HepG2 (cell line): ENCODE measurements at regions not wholly inside any gene's neighbourhood (a gene's known extent, or its start where the extent isn't known, plus 50 kb on each side); places are given as distances from the start of the nearest gene placed in this dataset.
A peak's percentile ranks its signal among the peaks of the same experiment; 100 is the strongest.

Experiments used
- ATAC-seq: fragments of 200-7000 bp; cut with Tn5 transposase; 3 replicates; pipeline ENCODE4 v1.9.1; 2020; ENCODE audit warnings: mild to moderate bottlenecking, moderate library complexity
- BruUV-seq: library from RNA; stranded (reverse); fragments of 400-500 nt; replicated peaks from 2 replicates; lab custom pipeline; 2021; lab: Mats Ljungman, UMichigan
- CTCF ChIA-PET: fragments of 300-600 bp; formaldehyde crosslinking; extraction: SDS; loops from one replicate; lab custom pipeline; 2021; ENCODE audit warnings: low total read pairs, inconsistent platforms, low intra/inter-chr PET ratio; lab: Yijun Ruan, JAX
- POLR2A ChIA-PET: fragments of 350-600 bp; sonication (Branson Sonifier 250); formaldehyde crosslinking; loops from one replicate; lab custom pipeline; 2020; ENCODE audit warnings: antibody characterized with exemption, inconsistent platforms; lab: Yijun Ruan, JAX
- DNase-seq: peaks from one replicate; pipeline ENCODE4 v3.0.0-alpha.2; 2015; ENCODE audit warnings: low spot score
- FAIRE-seq: peaks from 3 replicates; lab custom pipeline; 2011; peaks lifted over from hg19 to GRCh38; lab: Jason Lieb, UNC
- H2AFZ ChIP-seq: one replicate; pipeline ENCODE4 v1.6.1; 2011; ENCODE audit warnings: low read length, inconsistent platforms
- H3K27ac ChIP-seq: fragments of 300-600 bp; 3 replicates; pipeline ENCODE4 v1.8.0; 2011; ENCODE audit warnings: mixed run types, mild to moderate bottlenecking, mixed read lengths, low read length, inconsistent platforms; ENCODE audit not compliant: insufficient read depth; ENCODE audit errors: extremely low read length
- H3K27me3 ChIP-seq, 2 experiments: fragments of 200-600 bp in 1 of 2; 2 replicates in 1 of 2; 3 replicates in 1 of 2; pipeline versions ENCODE4 v1.6.0 to v1.8.0; 2011; ENCODE audit warnings: low read length in 2 of 2, mild to moderate bottlenecking in 2 of 2, moderate library complexity in 2 of 2, inconsistent platforms in 1 of 2; ENCODE audit not compliant: insufficient read depth in 2 of 2, control insufficient read depth in 1 of 2
- H3K36me3 ChIP-seq, 2 experiments: fragments of 200-600 bp in 1 of 2; replicated peaks in 1 of 2; 2 replicates in 1 of 2; 3 replicates in 1 of 2; pipeline versions ENCODE4 v1.5.1 to v1.8.0; 2011; ENCODE audit warnings: low read length in 2 of 2, inconsistent platforms in 1 of 2; ENCODE audit not compliant: insufficient read depth in 2 of 2, control insufficient read depth in 1 of 2
- H3K4me1 ChIP-seq: 2 replicates; pipeline ENCODE4 v1.5.1; 2012; ENCODE audit warnings: low read length, inconsistent platforms; ENCODE audit not compliant: insufficient read depth
- H3K4me2 ChIP-seq: 2 replicates; pipeline ENCODE4 v1.6.0; 2011; ENCODE audit warnings: low read depth, low read length, inconsistent platforms
- H3K4me3 ChIP-seq, 3 experiments: fragments of 200-600 bp in 1 of 3; sonication (generic), shearing (Covaris generic) in 1 of 3; replicated peaks in 1 of 3; 2 replicates each; pipeline ENCODE4 v1.5.1; 2011 to 2016; ENCODE audit warnings: low read length in 3 of 3, inconsistent platforms in 2 of 3, low read depth in 2 of 3, mild to moderate bottlenecking in 2 of 3, control low read depth in 1 of 3, mixed read lengths in 1 of 3; ENCODE audit not compliant: insufficient read depth in 1 of 3
- H3K79me2 ChIP-seq: one replicate; pipeline ENCODE4 v1.6.1; 2011; ENCODE audit warnings: low read length, inconsistent platforms; ENCODE audit not compliant: insufficient read depth
- H3K9ac ChIP-seq: 2 replicates; pipeline ENCODE4 v1.6.0; 2011; ENCODE audit warnings: mild to moderate bottlenecking, low read depth, low read length, inconsistent platforms; ENCODE audit not compliant: insufficient read depth
- H3K9me3 ChIP-seq: 2 replicates; pipeline ENCODE4 v1.5.1; 2012; ENCODE audit warnings: mild to moderate bottlenecking, low read length
- H4K20me1 ChIP-seq: 2 replicates; pipeline ENCODE4 v1.6.0; 2011; ENCODE audit warnings: inconsistent platforms, mild to moderate bottlenecking, low read length, moderate library complexity; ENCODE audit not compliant: insufficient read depth
- DBP ChIP-seq: sonication (generic); formaldehyde crosslinking; IDR thresholded peaks from 2 replicates; pipeline ENCODE4 v1.4.0; 2020; ENCODE audit warnings: missing genetic modification reagents; ENCODE audit errors: not compliant biosample characterization
- FOXK1 ChIP-seq: sonication (generic); formaldehyde crosslinking; IDR thresholded peaks from 2 replicates; pipeline ENCODE4 v1.4.0; 2020; ENCODE audit warnings: low read depth, missing genetic modification reagents, borderline replicate concordance
- MAFK ChIP-seq, 2 experiments: IDR thresholded peaks in 1 of 2; conservative IDR thresholded peaks in 1 of 2; 2 replicates each; pipeline ENCODE4 v1.6.1; 2011; ENCODE audit warnings: improper control_type of control experiment in 2 of 2, low read length in 2 of 2
- YEATS2 ChIP-seq: sonication (generic); formaldehyde crosslinking; IDR thresholded peaks from 2 replicates; pipeline ENCODE4 v1.4.0; 2020; ENCODE audit warnings: missing genetic modification reagents, borderline replicate concordance
- ZBTB4 ChIP-seq: sonication (generic); formaldehyde crosslinking; IDR thresholded peaks from 2 replicates; pipeline ENCODE4 v1.4.0; 2020; ENCODE audit warnings: missing genetic modification reagents, mild to moderate bottlenecking, borderline replicate concordance
- WGBS: methylation state at CpG from one replicate; pipeline ENCODE4 v1.1.6; 2017; ENCODE audit warnings: low lambda C conversion rate; 5-methylcytosine and 5-hydroxymethylcytosine counted together
- in situ Hi-C: cut with HindIII; loops from 2 replicates; pipeline ENCODE4 v1.10.0; 2017; ENCODE audit warnings: low pct_unique_long_range_greater_than_20kb; ENCODE audit not compliant: extremely low pct_ligation_motif_present
- intact Hi-C: fragments of 100-400 bp; cut with micrococcal nuclease; formaldehyde crosslinking; loops from one replicate; pipeline ENCODE4 v1.10.0; 2022; ENCODE audit not compliant: unreplicated experiment

- Histone ChIP-seq H3K9me3 (no peaks in the 10 kb centered on the region), H3K4me1 (no peaks in the 10 kb centered on the region), H2AFZ (no peak overlapping the region), H4K20me1 (no peaks in the 10 kb centered on the region), H3K27ac (no peak overlapping the region), H3K4me3 (no peak overlapping the region), H3K27me3 (peaks cover 2 to 41% of the 10 kb centered on the region in 2 experiments; a peak in 3 of 5 replicates), H3K36me3 (no peaks in the 10 kb centered on the region), H3K79me2 (no peaks in the 10 kb centered on the region), H3K9ac (no peak overlapping the region), H3K4me2 (no peak overlapping the region)
- no peak for ATAC-seq
- TF ChIP-seq MAFK (conservative IDR thresholded peaks at IDR 0.05 in 1 of 2, IDR thresholded peaks at IDR 0.05 in 1 of 2; ENCODE audit: low read length in 2 of 2) (0 out of 4 replicates have a peak, but pooled peaks of 1 of the 2 experiments have one; percentile 2), DBP (CRISPR knock-in tag) (no peak)
- POLR2A ChIA-PET, result no interaction called here
- intact Hi-C loops, result no loop called here
- WGBS, result 27% methylated on average over 5 of the region's 11 CpGs
- no peak for DNase-seq
- in situ Hi-C loops, result no loop called here
- FAIRE-seq, result no peak
- no TSS peak for BruUV-seq
- CTCF ChIA-PET, result no interaction called here
These were observed 69.0 kb upstream of the FAM180A start for GRCh38 chr7:135817583-135817982.

GRCh38 chr7:135815033-135815432 is 66.4 kb upstream of the FAM180A start:
- H3K4me2 ChIP-seq, result no peak overlapping the region
- TF ChIP-seq ZBTB4 (CRISPR knock-in tag), result no peak
- no peak for TF ChIP-seq YEATS2 (CRISPR knock-in tag)
- no peak for TF ChIP-seq FOXK1 (CRISPR knock-in tag)
- no peak overlapping the region for H3K4me3 ChIP-seq
- no peak for FAIRE-seq
- H3K9ac ChIP-seq, result no peak overlapping the region
- 0% methylated on average over 1 of the region's 3 CpGs for WGBS
- in situ Hi-C loops, result no loop called here
- no peaks in the 10 kb centered on the region for H3K79me2 ChIP-seq
- no peak for DNase-seq
- POLR2A ChIA-PET, result no interaction called here
- no peaks in the 10 kb centered on the region for H3K36me3 ChIP-seq
- H4K20me1 ChIP-seq, result no peaks in the 10 kb centered on the region
- intact Hi-C loops, result no loop called here
- H3K4me1 ChIP-seq, result no peaks in the 10 kb centered on the region
- peaks cover 3 to 47% of the 10 kb centered on the region in 2 experiments; a peak in 3 of 5 replicates for H3K27me3 ChIP-seq
- H3K9me3 ChIP-seq, result no peaks in the 10 kb centered on the region
- H2AFZ ChIP-seq, result no peak overlapping the region
- H3K27ac ChIP-seq, result no peak overlapping the region
- no TSS peak for BruUV-seq
- no peak for ATAC-seq
- CTCF ChIA-PET, result no interaction called here
